Right forelimb (tissue), 1 donor: ENCODE measurements at regions not wholly inside any gene's neighbourhood (a gene's known extent, or its start where the extent isn't known, plus 50 kb on each side); places are given as distances from the start of the nearest gene placed in this dataset.

Source experiments
- DNase-seq: peaks from one replicate; pipeline ENCODE4 v3.0.0-alpha.2; 2018

- DNase-seq, result no peak
Observed at GRCh38 chr13:55307909-55308308, 1832.8 kb upstream of the PRR20A start.

DNA sequence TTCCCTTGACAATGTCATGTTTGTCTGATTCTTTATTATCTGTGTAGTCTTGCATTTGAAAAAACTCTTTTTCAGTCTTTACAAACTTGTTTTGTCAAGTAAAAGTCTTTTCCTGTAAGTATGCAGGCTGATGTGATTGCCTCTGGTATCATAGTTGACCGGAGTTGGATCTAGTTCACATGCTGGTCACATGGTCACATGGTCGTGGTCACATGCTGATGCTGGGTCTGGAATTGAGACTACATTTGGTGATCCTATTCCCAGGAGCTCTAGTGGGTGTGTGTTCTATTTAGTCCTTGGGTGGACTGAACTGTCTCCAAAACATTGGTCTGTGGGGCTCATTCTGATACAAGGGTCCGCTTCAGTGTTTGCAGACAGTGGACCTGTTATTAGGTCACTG, 1798.8 kb upstream of the PRR20A start:
- no peak for DNase-seq

DNA sequence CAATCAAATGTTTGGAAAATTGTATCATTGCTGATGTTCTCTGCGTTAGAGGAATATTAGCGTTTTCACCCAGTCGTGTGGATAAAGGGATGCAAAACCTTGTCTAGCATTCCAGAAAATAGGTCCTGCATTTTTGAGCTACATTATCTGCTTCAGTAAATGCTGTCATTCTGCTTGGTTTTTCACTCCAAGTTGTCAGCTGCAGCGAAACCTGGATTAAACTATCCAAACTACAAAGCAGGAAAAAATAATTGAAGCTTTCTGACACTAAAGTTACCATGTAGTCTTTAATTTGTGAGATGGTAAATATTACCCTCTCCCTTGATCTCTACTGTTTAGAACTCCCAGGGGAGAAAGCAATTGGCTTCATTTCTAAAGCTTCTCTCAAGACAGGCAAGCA, 1795.5 kb upstream of the PRR20A start:
- no peak for DNase-seq

GRCh38 chr13:55347528-55347927, 1793.2 kb upstream of the PRR20A start:
- DNase-seq, result no peak

DNA sequence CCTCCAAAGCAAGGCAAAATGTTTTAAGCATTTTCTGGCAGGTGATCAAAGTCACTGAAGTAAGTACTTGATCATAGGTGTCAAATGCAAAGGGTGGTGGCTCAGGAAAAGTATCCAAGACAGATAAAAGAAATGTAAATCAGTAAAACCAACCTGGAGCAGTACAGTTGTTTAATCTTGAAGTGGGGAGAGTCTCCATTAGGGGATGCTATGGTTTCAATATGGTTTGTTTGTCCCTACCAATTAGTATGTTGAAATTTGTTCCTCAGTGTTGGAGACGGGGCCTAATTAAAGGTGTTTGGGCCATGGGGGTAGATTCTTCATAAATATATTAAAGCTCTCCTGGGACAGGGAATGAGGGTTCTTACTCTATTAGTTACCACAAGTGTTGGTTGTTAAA, 1781.7 kb upstream of the PRR20A start:
- DNase-seq, result no peak

DNA sequence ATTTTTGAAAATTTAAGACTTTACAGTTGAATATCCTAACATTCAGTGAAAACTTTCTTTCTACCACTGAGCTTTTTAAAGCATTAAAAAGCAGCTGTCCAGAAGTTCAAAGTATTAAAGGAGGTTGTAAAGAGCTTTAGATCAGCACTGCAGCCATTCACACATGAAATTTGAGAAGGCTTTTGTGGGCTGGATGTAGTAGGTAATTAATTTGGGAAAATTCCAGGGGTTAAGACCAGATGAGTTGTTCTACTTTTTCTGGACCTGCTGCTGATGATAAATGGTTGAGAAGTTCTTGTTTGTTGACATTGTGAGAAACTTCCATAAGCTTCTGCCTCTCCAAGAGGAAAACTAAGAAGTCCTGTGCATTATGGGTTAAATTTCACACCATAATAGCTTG, 1779.6 kb upstream of the PRR20A start:
- DNase-seq, result no peak

DNA sequence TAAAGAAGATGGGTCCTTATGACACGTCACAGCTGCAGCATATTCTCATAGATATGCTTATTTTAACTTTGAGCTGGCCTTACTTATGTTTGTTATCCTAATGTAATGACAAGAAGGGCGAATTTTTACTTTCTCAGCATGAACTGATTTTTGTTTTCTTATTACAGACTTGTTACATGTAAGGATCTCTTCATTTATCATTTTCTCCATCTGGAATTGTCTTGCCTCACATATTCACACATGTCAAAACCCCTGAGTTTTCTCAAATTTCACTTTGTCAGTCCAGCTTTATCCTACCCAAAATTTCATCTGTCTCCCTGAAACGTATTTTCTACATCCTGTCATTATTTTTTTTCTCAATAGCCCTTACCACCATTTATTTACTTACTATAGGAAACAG, 1774.0 kb upstream of the PRR20A start:
- no peak for DNase-seq

GRCh38 chr13:55394470-55394869, 1746.2 kb upstream of the PRR20A start:
- no peak for DNase-seq

- DNase-seq, result no peak
Observed at GRCh38 chr13:55402870-55403269, 1737.8 kb upstream of the PRR20A start.

- no peak for DNase-seq
Observed at GRCh38 chr13:55403887-55404487, 1736.7 kb upstream of the PRR20A start.

DNA sequence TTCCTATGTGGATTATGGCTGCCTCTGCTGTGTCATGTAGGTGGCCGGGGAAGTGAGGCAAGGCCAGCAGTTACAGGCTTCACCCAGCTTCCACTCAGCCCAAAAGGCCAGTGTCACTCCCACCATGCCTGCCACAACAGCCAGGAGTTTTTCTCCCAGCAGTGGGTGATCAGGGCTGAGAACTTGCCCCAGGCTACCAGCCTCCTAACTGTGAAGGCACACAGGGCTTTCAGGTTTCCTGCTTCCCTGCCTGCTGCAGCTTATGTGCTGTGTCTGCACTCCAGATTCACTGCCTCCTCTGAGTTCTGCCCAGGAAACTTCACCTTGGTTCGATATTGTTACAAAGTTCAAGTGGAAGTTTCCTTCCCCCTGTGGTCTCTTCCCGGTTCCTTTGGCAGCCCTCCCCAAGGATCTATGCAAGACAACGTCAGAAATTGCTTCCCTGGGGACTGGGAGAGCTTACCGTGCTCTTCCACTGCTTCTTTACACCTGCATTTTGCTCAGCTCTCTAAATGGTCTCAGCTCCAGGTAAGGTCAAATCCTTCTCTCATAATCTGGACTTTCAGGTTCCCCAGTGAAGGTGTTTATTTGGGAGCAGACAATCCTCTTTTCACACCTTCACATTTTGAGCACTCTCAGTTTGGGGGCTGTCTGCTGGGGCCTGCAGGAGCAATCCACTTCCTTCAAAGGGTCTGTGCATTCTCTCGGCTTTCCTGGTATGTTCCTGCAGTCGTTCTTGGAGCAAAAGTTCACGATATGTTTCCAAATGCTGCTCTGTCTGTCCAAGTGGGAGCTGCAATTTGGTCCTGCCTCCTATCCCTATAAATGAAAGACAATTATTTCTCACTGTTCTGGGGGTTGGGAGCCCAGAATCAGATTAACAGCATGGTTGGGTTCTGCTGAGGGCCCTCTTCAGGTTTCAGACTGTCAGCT, 1730.1 kb upstream of the PRR20A start:
- no peak for DNase-seq

- DNase-seq, result no peak
Observed at GRCh38 chr13:55418095-55418494, 1722.6 kb upstream of the PRR20A start.

- no peak for DNase-seq
Observed at GRCh38 chr13:55432814-55433213, 1707.9 kb upstream of the PRR20A start.

- DNase-seq, result no peak
Observed at GRCh38 chr13:55437162-55437561, 1703.6 kb upstream of the PRR20A start.

- DNase-seq, result no peak
Observed at GRCh38 chr13:55439450-55439849, 1701.3 kb upstream of the PRR20A start.

GRCh38 chr13:55440465-55441085, 1700.1 kb upstream of the PRR20A start:
- no peak for DNase-seq

GRCh38 chr13:55464222-55464621, 1676.5 kb upstream of the PRR20A start:
- no peak for DNase-seq

GRCh38 chr13:55467476-55467875, 1673.2 kb upstream of the PRR20A start:
- no peak for DNase-seq

DNA sequence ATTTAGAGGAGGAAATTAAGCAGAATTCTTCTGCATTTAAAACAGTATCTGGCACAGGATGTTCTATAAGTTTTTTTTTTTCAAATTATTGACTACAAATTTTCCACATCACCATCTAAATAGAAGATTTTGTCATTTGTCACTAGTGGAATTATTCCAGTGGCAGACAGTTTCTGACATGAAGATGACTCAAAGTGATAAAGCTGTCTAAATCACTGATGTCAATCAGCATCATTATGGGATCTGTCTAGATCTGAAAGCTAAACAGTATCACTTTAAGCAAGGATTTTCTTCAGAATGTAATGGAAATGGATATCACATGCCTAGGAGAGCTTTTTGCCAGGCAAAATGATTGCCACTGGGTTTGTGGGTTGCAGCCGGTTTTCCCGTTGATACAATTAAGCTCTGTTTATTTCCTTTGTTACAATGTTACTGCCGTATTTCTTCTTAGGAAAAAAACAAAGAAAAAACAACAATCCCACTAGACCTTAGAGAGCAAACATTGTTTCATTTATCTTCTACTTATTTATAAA, 1657.0 kb upstream of the PRR20A start:
- no peak for DNase-seq

- DNase-seq, result no peak
Observed at GRCh38 chr13:55493297-55493696, 1647.4 kb upstream of the PRR20A start.

- DNase-seq, result no peak
Observed at GRCh38 chr13:55497486-55497885, 1643.2 kb upstream of the PRR20A start.

- DNase-seq, result no peak
Observed at GRCh38 chr13:55500694-55501093, 1640.0 kb upstream of the PRR20A start.

DNA sequence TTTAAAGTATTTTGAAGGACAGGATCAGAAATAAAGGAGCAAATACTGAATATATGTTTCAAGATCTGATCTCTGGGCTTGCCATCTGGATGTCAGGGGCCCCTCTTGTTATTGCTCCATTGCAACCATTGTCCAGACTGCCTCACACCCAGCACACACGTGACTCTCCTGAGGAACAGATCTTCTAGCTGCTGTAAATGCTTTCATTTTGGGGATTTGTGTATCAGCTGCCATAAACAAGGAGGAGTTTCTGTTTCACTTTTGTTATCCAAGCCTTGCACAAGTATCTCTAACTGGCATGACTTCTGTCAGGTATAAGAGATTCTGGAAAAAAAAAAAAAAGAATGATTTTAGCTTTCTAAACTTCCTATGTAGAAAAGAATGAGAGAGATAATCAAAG, 1624.1 kb upstream of the PRR20A start:
- DNase-seq, result no peak

GRCh38 chr13:55517312-55517711, 1623.4 kb upstream of the PRR20A start:
- no peak for DNase-seq
